ENCODE measurements at regions not wholly inside any gene's neighbourhood (a gene's known extent, or its start where the extent isn't known, plus 50 kb on each side); places are given as distances from the start of the nearest gene placed in this dataset.

- no peak overlapping the region for H3K4me3 ChIP-seq (ENCODE audit: low read depth, low read length)
- no peak for TF ChIP-seq CTCF (IDR thresholded peaks at IDR 0.05; ENCODE audit: low read depth, low read length, missing control alignments)
- in situ Hi-C loops (cut with HindIII; ENCODE audit: low sequenced_read_pairs): no loop called here
- no peak for DNase-seq (ENCODE audit: low read depth)
Observed at GRCh38 chr7:81031996-81032395, 113.1 kb upstream of the SEMA3C start.

- no peak overlapping the region for H3K4me3 ChIP-seq (ENCODE audit: low read depth, low read length)
- no peak for DNase-seq (ENCODE audit: low read depth)
- TF ChIP-seq CTCF (IDR thresholded peaks at IDR 0.05; ENCODE audit: low read depth, low read length, missing control alignments): no peak
- in situ Hi-C loops (cut with HindIII; ENCODE audit: low sequenced_read_pairs): no loop called here
Observed at GRCh38 chr7:81031243-81031642, 112.4 kb upstream of the SEMA3C start.

- in situ Hi-C loops (cut with HindIII; ENCODE audit: low sequenced_read_pairs): no loop called here
- H3K4me3 ChIP-seq (ENCODE audit: low read depth, low read length): no peak overlapping the region
- no peak for TF ChIP-seq CTCF (IDR thresholded peaks at IDR 0.05; ENCODE audit: low read depth, low read length, missing control alignments)
- no peak for DNase-seq (ENCODE audit: low read depth)
Observed at GRCh38 chr7:81030472-81030871, 111.6 kb upstream of the SEMA3C start.

GRCh38 chr7:81029511-81029910 lies 110.7 kb upstream of the SEMA3C start:
- in situ Hi-C loops (cut with HindIII; ENCODE audit: low sequenced_read_pairs): no loop called here
- no peak overlapping the region for H3K4me3 ChIP-seq (ENCODE audit: low read depth, low read length)

GRCh38 chr7:81025360-81025759 lies 106.5 kb upstream of the SEMA3C start:
- no peak overlapping the region for H3K4me3 ChIP-seq (ENCODE audit: low read depth, low read length)
- TF ChIP-seq CTCF (IDR thresholded peaks at IDR 0.05; ENCODE audit: low read depth, low read length, missing control alignments): no peak
- DNase-seq (ENCODE audit: low read depth): no peak
- in situ Hi-C loops (cut with HindIII; ENCODE audit: low sequenced_read_pairs): no loop called here

More at GRCh38 chr7:81029511-81029910, 110.7 kb upstream of the SEMA3C start:
- DNase-seq (ENCODE audit: low read depth): no peak
- TF ChIP-seq CTCF (IDR thresholded peaks at IDR 0.05; ENCODE audit: low read depth, low read length, missing control alignments): no peak

- no peak for DNase-seq (ENCODE audit: low read depth)
- no peak overlapping the region for H3K4me3 ChIP-seq (ENCODE audit: low read depth, low read length)
- TF ChIP-seq CTCF (IDR thresholded peaks at IDR 0.05; ENCODE audit: low read depth, low read length, missing control alignments): no peak
- in situ Hi-C loops (cut with HindIII; ENCODE audit: low sequenced_read_pairs): no loop called here
Observed at GRCh38 chr7:81014908-81015307, 96.1 kb upstream of the SEMA3C start.

- in situ Hi-C loops (cut with HindIII; ENCODE audit: low sequenced_read_pairs): no loop called here
- no peak for DNase-seq (ENCODE audit: low read depth)
- no peak overlapping the region for H3K4me3 ChIP-seq (ENCODE audit: low read depth, low read length)
- TF ChIP-seq CTCF (IDR thresholded peaks at IDR 0.05; ENCODE audit: low read depth, low read length, missing control alignments): no peak
Observed at GRCh38 chr7:81014266-81014665, 95.4 kb upstream of the SEMA3C start.

All from astrocyte of the cerebellum (primary cell).